Transverse colon (tissue), 4 donors: ENCODE measurements at regions not wholly inside any gene's neighbourhood (a gene's known extent, or its start where the extent isn't known, plus 50 kb on each side); places are given as distances from the start of the nearest gene placed in this dataset.

ENCODE experiments used
- CTCF ChIP-seq, 5 experiments: fragments of 200-600 bp in 3 of 5; fragments of 450-650 bp in 2 of 5; sonication (generic) in 3 of 5; IDR thresholded peaks; 1 replicate in 2 of 5; 2 replicates in 3 of 5; pipeline ENCODE4 v1.5.1; 2016 to 2017; ENCODE audit warnings: antibody characterized with exemption in 5 of 5, inconsistent platforms in 3 of 5, mild to moderate bottlenecking in 2 of 5, moderate library complexity in 1 of 5
- POLR2A ChIP-seq: fragments of 450-650 bp; IDR thresholded peaks from one replicate; pipeline ENCODE4 v1.6.1; 2016; ENCODE audit warnings: antibody characterized with exemption, mild to moderate bottlenecking, moderate library complexity
- POLR2AphosphoS5 ChIP-seq, 3 donors: sonication (generic); formaldehyde crosslinking; IDR thresholded peaks; one replicate each; pipeline ENCODE4 v1.6.1; 2016; ENCODE audit warnings: antibody characterized with exemption in 3 of 3

GRCh38 chr4:149933120-149933519 is 117.5 kb upstream of the IQCM start:
- TF ChIP-seq CTCF (IDR thresholded peaks at IDR 0.05), result no peak
- no peak for TF ChIP-seq POLR2A
- no peak for TF ChIP-seq POLR2AphosphoS5 (IDR thresholded peaks at IDR 0.05)
